ENCODE measurements at regions not wholly inside any gene's neighbourhood (a gene's known extent, or its start where the extent isn't known, plus 50 kb on each side); places are given as distances from the start of the nearest gene placed in this dataset.
A peak's percentile ranks its signal among the peaks of the same experiment; 100 is the strongest.

- no peak for DNase-seq (ENCODE audit: low read depth)
These were observed 203.3 kb upstream of the HS3ST1 start for GRCh38 chr4:11632025-11632424.

GRCh38 chr4:11631416-11631815 is 202.7 kb upstream of the HS3ST1 start:
- no peak for DNase-seq (ENCODE audit: low read depth)

GRCh38 chr4:11628093-11628725 is 199.5 kb upstream of the HS3ST1 start:
- peak; percentile 10 for DNase-seq (ENCODE audit: low read depth)

GRCh38 chr4:11626066-11626465 is 197.4 kb upstream of the HS3ST1 start:
- DNase-seq (ENCODE audit: low read depth): no peak

- no peak for DNase-seq (ENCODE audit: low read depth)
These were observed 196.5 kb upstream of the HS3ST1 start for GRCh38 chr4:11625211-11625610.

- no peak for DNase-seq (ENCODE audit: low read depth)
These were observed 195.7 kb upstream of the HS3ST1 start for GRCh38 chr4:11624370-11624769.

GRCh38 chr4:11623726-11624037 is 195.0 kb upstream of the HS3ST1 start:
- DNase-seq (ENCODE audit: low read depth): no peak

GRCh38 chr4:11622961-11623725 is 194.4 kb upstream of the HS3ST1 start:
- DNase-seq (ENCODE audit: low read depth): no peak

GRCh38 chr4:11620861-11621260 is 192.2 kb upstream of the HS3ST1 start:
- no peak for DNase-seq (ENCODE audit: low read depth)

- no peak for DNase-seq (ENCODE audit: low read depth)
These were observed 190.1 kb upstream of the HS3ST1 start for GRCh38 chr4:11618666-11619282.

GRCh38 chr4:11616856-11617255 is 188.2 kb upstream of the HS3ST1 start:
- no peak for DNase-seq (ENCODE audit: low read depth)

- DNase-seq (ENCODE audit: low read depth): no peak
These were observed 186.9 kb upstream of the HS3ST1 start for GRCh38 chr4:11615601-11616000.

GRCh38 chr4:11614426-11614825 is 185.7 kb upstream of the HS3ST1 start:
- DNase-seq (ENCODE audit: low read depth): no peak

- no peak for DNase-seq (ENCODE audit: low read depth)
These were observed 183.2 kb upstream of the HS3ST1 start for GRCh38 chr4:11611868-11612267.

GRCh38 chr4:11609751-11610150 is 181.1 kb upstream of the HS3ST1 start:
- DNase-seq (ENCODE audit: low read depth): no peak

GRCh38 chr4:11608992-11609391 is 180.3 kb upstream of the HS3ST1 start:
- DNase-seq (ENCODE audit: low read depth): no peak

GRCh38 chr4:11606078-11606477 is 177.4 kb upstream of the HS3ST1 start:
- DNase-seq (ENCODE audit: low read depth): no peak

GRCh38 chr4:11605597-11605996 is 176.9 kb upstream of the HS3ST1 start:
- no peak for DNase-seq (ENCODE audit: low read depth)

- DNase-seq (ENCODE audit: low read depth): no peak
These were observed 176.1 kb upstream of the HS3ST1 start for GRCh38 chr4:11604821-11605220.

- no peak for DNase-seq (ENCODE audit: low read depth)
These were observed 175.0 kb upstream of the HS3ST1 start for GRCh38 chr4:11603591-11604194.

GRCh38 chr4:11602606-11603340 is 174.1 kb upstream of the HS3ST1 start:
- DNase-seq (ENCODE audit: low read depth): no peak

- no peak for DNase-seq (ENCODE audit: low read depth)
These were observed 170.4 kb upstream of the HS3ST1 start for GRCh38 chr4:11599064-11599463.
